HCT116 (cell line): ENCODE measurements at regions not wholly inside any gene's neighbourhood (a gene's known extent, or its start where the extent isn't known, plus 50 kb on each side); places are given as distances from the start of the nearest gene placed in this dataset.

Experiments
- ATAC-seq: fragments of 200-7000 bp; cut with Tn5 transposase; 2 replicates; pipeline ENCODE4 v1.9.1; 2020; ENCODE audit warnings: mild to moderate bottlenecking, moderate library complexity
- BruUV-seq: library from RNA; stranded (reverse); fragments of 400-500 nt; replicated peaks from 2 replicates; lab custom pipeline; 2021; lab: Mats Ljungman, UMichigan
- CTCF ChIA-PET: fragments of 300-600 bp; sonication (Branson Sonifier 250); formaldehyde crosslinking; loops from one replicate; lab custom pipeline; 2021; ENCODE audit warnings: antibody characterized with exemption; lab: Charles Lee
- POLR2A ChIA-PET: fragments of 300-600, 350-600 bp; sonication (Branson Sonifier 250); formaldehyde crosslinking; loops from one replicate; lab custom pipeline; 2021; ENCODE audit warnings: antibody characterized with exemption; lab: Charles Lee
- RAD21 ChIA-PET, 2 experiments: fragments of 300-600 bp; sonication (Branson Sonifier 250); formaldehyde crosslinking; loops; one replicate each; lab custom pipeline; 2023; ENCODE audit warnings: low total read pairs in 2 of 2; ENCODE audit not compliant: uncharacterized antibody in 2 of 2, unreplicated experiment in 2 of 2, low non-redundant PET in 1 of 2; lab: Charles Lee
- DNase-seq: peaks from one replicate; pipeline ENCODE4 v3.0.0-alpha.2; 2010; ENCODE audit warnings: low read depth, low spot score
- H2AFZ ChIP-seq: fragments of 200-600 bp; shearing (Covaris generic), sonication (generic); 2 replicates; pipeline ENCODE4 v1.6.1; 2017; ENCODE audit warnings: low read depth, mixed run types, mixed read lengths, antibody characterized with exemption, low read length; ENCODE audit not compliant: poor library complexity, severe bottlenecking
- H3K27ac ChIP-seq: 2 replicates; pipeline ENCODE4 v1.5.1; 2012; ENCODE audit warnings: low read depth, low read length
- H3K27me3 ChIP-seq: fragments of 200-600 bp; sonication (generic); 2 replicates; pipeline ENCODE4 v1.6.1; 2016; ENCODE audit warnings: mixed run types, low read length, mixed read lengths; ENCODE audit not compliant: insufficient read depth
- H3K36me3 ChIP-seq, 2 experiments: fragments of 200-500 bp in 1 of 2; fragments of 200-600 bp in 1 of 2; sonication (Bioruptor generic) in 1 of 2; sonication (generic) in 1 of 2; 2 replicates each; pipeline versions ENCODE4 v1.5.1 to v1.6.1; 2014 to 2016; ENCODE audit warnings: low read length in 2 of 2, inconsistent platforms in 1 of 2, mixed read lengths in 1 of 2, mixed run types in 1 of 2; ENCODE audit not compliant: insufficient read depth in 2 of 2, control insufficient read depth in 1 of 2
- H3K4me1 ChIP-seq, 2 experiments: fragments of 200-600 bp in 1 of 2; sonication (generic) in 1 of 2; 2 replicates each; pipeline versions ENCODE4 v1.5.1 to v1.6.1; 2012 to 2017; ENCODE audit warnings: low read length in 2 of 2, inconsistent platforms in 1 of 2, mild to moderate bottlenecking in 1 of 2, mixed read lengths in 1 of 2, mixed run types in 1 of 2, moderate library complexity in 1 of 2; ENCODE audit not compliant: insufficient read depth in 2 of 2, control insufficient read depth in 1 of 2
- H3K4me2 ChIP-seq: fragments of 200-600 bp; sonication (generic); 2 replicates; pipeline ENCODE4 v1.6.1; 2017; ENCODE audit warnings: mixed run types, low read length, mixed read lengths
- H3K4me3 ChIP-seq, 2 experiments: fragments of 200-600 bp in 1 of 2; sonication (generic) in 1 of 2; replicated peaks in 1 of 2; 2 replicates each; pipeline ENCODE4 v1.5.1; 2011 to 2016; ENCODE audit warnings: low read length in 2 of 2, control low read depth in 1 of 2, low read depth in 1 of 2, mild to moderate bottlenecking in 1 of 2, mixed read lengths in 1 of 2, mixed run types in 1 of 2
- H3K79me2 ChIP-seq: fragments of 200-600 bp; sonication (generic); 2 replicates; pipeline ENCODE4 v1.6.1; 2017; ENCODE audit warnings: mild to moderate bottlenecking, mixed run types, low read length, moderate library complexity, mixed read lengths; ENCODE audit not compliant: insufficient read depth
- H3K9ac ChIP-seq: fragments of 200-600 bp; sonication (generic); 2 replicates; pipeline ENCODE4 v1.6.1; 2016; ENCODE audit warnings: low read length, mixed read lengths
- H3K9me2 ChIP-seq: fragments of 200-600 bp; sonication (generic), shearing (Covaris generic); 2 replicates; pipeline ENCODE4 v1.6.1; 2017; ENCODE audit warnings: mixed run types, mild to moderate bottlenecking, moderate library complexity; ENCODE audit not compliant: insufficient read depth
- H3K9me3 ChIP-seq, 2 experiments: fragments of 200-500 bp in 1 of 2; fragments of 200-600 bp in 1 of 2; sonication (Bioruptor generic) in 1 of 2; sonication (generic) in 1 of 2; 2 replicates each; pipeline ENCODE4 v1.6.1; 2014 to 2017; ENCODE audit warnings: low read length in 2 of 2, mixed read lengths in 2 of 2, inconsistent platforms in 1 of 2, low read depth in 1 of 2, mild to moderate bottlenecking in 1 of 2, mixed run types in 1 of 2, moderate library complexity in 1 of 2; ENCODE audit not compliant: control insufficient read depth in 1 of 2, insufficient read depth in 1 of 2
- H4K20me1 ChIP-seq: fragments of 200-600 bp; sonication (generic), shearing (Covaris generic); 2 replicates; pipeline ENCODE4 v1.6.1; 2017; ENCODE audit warnings: mixed run types, mild to moderate bottlenecking, moderate library complexity; ENCODE audit not compliant: insufficient read depth
- CBX3 ChIP-seq: IDR thresholded peaks from 2 replicates; pipeline ENCODE4 v1.6.1; 2012; ENCODE audit warnings: low read depth
- CEBPB ChIP-seq: IDR thresholded peaks from 2 replicates; pipeline ENCODE4 v1.6.1; 2012; ENCODE audit warnings: low read depth
- EGR1 ChIP-seq: IDR thresholded peaks from 2 replicates; pipeline ENCODE4 v1.6.1; 2012; ENCODE audit warnings: low read depth
- ELF1 ChIP-seq: IDR thresholded peaks from 2 replicates; pipeline ENCODE4 v1.6.1; 2012; ENCODE audit warnings: low read depth, borderline replicate concordance
- EZH2 ChIP-seq: fragments of 200-600 bp; sonication (generic); IDR thresholded peaks from 2 replicates; pipeline ENCODE4 v1.6.1; 2017; ENCODE audit warnings: antibody characterized with exemption, mixed run types
- EZH2phosphoT487 ChIP-seq: fragments of 200-600 bp; IDR thresholded peaks from 2 replicates; pipeline ENCODE4 v1.6.1; 2018; ENCODE audit warnings: antibody characterized with exemption, borderline replicate concordance
- FOSL1 ChIP-seq: IDR thresholded peaks from 2 replicates; pipeline ENCODE4 v1.6.1; 2012; ENCODE audit warnings: low read depth
- JUND ChIP-seq: IDR thresholded peaks from 2 replicates; pipeline ENCODE4 v1.6.1; 2012
- POLR2AphosphoS5 ChIP-seq: IDR thresholded peaks from 2 replicates; pipeline ENCODE4 v1.6.1; 2011; ENCODE audit warnings: mild to moderate bottlenecking, low read depth, low read length, moderate library complexity
- RAD21 ChIP-seq: IDR thresholded peaks from 2 replicates; pipeline ENCODE4 v1.6.1; 2012; ENCODE audit warnings: low read depth, mild to moderate bottlenecking
- SIN3A ChIP-seq: IDR thresholded peaks from 2 replicates; pipeline ENCODE4 v1.6.1; 2012; ENCODE audit warnings: low read depth
- SRF ChIP-seq: IDR thresholded peaks from 2 replicates; pipeline ENCODE4 v1.6.1; 2012; ENCODE audit warnings: low read depth
- TCF7L2 ChIP-seq: IDR thresholded peaks from 2 replicates; pipeline ENCODE4 v1.7.0; 2011; ENCODE audit warnings: borderline replicate concordance, inconsistent platforms; ENCODE audit not compliant: insufficient read depth, insufficient read length; ENCODE audit errors: extremely low read depth
- ZFX ChIP-seq: fragments of 450-650 bp; IDR thresholded peaks from 2 replicates; pipeline ENCODE4 v1.6.1; 2017
- intact Hi-C: fragments of 100-400 bp; cut with micrococcal nuclease; formaldehyde crosslinking; loops from 2 replicates; pipeline ENCODE4 v1.10.0; 2022
- TF ChIP-seq, protein P1 (sequence below), 3 experiments: fragments of 200-600 bp in 1 of 3; sonication (generic) in 1 of 3; IDR thresholded peaks in 2 of 3; conservative IDR thresholded peaks in 1 of 3; 2 replicates each; pipeline ENCODE4 v1.5.1; 2012 to 2017; ENCODE audit warnings: low read depth in 2 of 3, low read length in 2 of 3, antibody characterized with exemption in 1 of 3, borderline replicate concordance in 1 of 3, control low read depth in 1 of 3, mild to moderate bottlenecking in 1 of 3, mixed read lengths in 1 of 3, mixed run types in 1 of 3, moderate library complexity in 1 of 3; ENCODE audit not compliant: insufficient read depth in 1 of 3
- TF ChIP-seq, protein P2 (sequence below): IDR thresholded peaks from 2 replicates; pipeline ENCODE4 v1.6.1; 2012
- TF ChIP-seq, protein P3 (sequence below): IDR thresholded peaks from 2 replicates; pipeline ENCODE4 v1.6.1; 2012; ENCODE audit warnings: low read depth
- TF ChIP-seq, protein P4 (sequence below): IDR thresholded peaks from 2 replicates; pipeline ENCODE4 v1.6.1; 2011; ENCODE audit warnings: mild to moderate bottlenecking, low read length, moderate library complexity; ENCODE audit not compliant: insufficient replicate concordance; ENCODE audit errors: extremely low read depth

DNA sequence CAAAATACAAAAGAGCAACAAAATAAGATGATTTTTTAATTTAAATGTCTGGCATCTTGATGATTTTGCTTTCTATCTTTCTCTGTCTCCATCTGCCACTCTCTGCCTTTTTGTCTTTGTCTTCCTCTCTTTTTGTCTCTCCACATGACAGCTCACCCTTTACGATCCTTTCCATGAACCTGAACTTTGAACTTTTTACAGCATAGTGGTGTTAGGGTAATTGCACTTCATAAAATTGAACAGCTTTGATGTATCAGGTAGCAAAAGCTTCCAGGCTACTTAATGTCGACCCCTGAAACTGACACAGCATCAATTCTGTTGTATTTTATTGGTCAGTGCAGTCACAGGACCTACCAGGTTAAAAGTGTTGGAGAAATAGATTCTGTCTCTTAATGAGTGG is 1517.0 kb downstream of the ADGRL3 start:
- intact Hi-C loops, result no loop called here
- H3K4me3 ChIP-seq, result no peak overlapping the region
- H3K9me2 ChIP-seq, result no peaks in the 10 kb centered on the region
- no peak for DNase-seq
- POLR2A ChIA-PET, result no interaction called here
- H3K36me3 ChIP-seq, result no peaks in the 10 kb centered on the region
- H4K20me1 ChIP-seq, result no peaks in the 10 kb centered on the region
- no TSS peak for BruUV-seq
- peaks cover 6 to 15% of the 10 kb centered on the region in 2 experiments; a peak in 3 of 4 replicates for H3K9me3 ChIP-seq
- no peak overlapping the region for H3K4me2 ChIP-seq
- H3K79me2 ChIP-seq, result no peaks in the 10 kb centered on the region
- no peak overlapping the region for H3K9ac ChIP-seq
- H3K27ac ChIP-seq, result no peak overlapping the region
- CTCF ChIA-PET, result no interaction called here
- ATAC-seq, result no peak
- H2AFZ ChIP-seq, result no peak overlapping the region
- TF ChIP-seq, protein P1, sequence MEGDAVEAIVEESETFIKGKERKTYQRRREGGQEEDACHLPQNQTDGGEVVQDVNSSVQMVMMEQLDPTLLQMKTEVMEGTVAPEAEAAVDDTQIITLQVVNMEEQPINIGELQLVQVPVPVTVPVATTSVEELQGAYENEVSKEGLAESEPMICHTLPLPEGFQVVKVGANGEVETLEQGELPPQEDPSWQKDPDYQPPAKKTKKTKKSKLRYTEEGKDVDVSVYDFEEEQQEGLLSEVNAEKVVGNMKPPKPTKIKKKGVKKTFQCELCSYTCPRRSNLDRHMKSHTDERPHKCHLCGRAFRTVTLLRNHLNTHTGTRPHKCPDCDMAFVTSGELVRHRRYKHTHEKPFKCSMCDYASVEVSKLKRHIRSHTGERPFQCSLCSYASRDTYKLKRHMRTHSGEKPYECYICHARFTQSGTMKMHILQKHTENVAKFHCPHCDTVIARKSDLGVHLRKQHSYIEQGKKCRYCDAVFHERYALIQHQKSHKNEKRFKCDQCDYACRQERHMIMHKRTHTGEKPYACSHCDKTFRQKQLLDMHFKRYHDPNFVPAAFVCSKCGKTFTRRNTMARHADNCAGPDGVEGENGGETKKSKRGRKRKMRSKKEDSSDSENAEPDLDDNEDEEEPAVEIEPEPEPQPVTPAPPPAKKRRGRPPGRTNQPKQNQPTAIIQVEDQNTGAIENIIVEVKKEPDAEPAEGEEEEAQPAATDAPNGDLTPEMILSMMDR (IDR thresholded peaks at IDR 0.05 in 2 of 3, conservative IDR thresholded peaks at IDR 0.05 in 1 of 3; ENCODE audit: borderline replicate concordance in 1 of 3, insufficient read depth in 1 of 3, low read depth in 2 of 3, low read length in 2 of 3), result no peak
- TF ChIP-seq EGR1 (no peak), FOSL1 (no peak), CEBPB (no peak), SIN3A (no peak), CBX3 (no peak), ELF1 (no peak), JUND (no peak), EZH2 (no peak), POLR2AphosphoS5 (no peak), SRF (no peak), RAD21 (no peak), EZH2phosphoT487 (no peak), TCF7L2 (no peak), ZFX (no peak)
- TF ChIP-seq, protein P2, sequence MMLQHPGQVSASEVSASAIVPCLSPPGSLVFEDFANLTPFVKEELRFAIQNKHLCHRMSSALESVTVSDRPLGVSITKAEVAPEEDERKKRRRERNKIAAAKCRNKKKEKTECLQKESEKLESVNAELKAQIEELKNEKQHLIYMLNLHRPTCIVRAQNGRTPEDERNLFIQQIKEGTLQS, result no peak
- TF ChIP-seq, protein P3, sequence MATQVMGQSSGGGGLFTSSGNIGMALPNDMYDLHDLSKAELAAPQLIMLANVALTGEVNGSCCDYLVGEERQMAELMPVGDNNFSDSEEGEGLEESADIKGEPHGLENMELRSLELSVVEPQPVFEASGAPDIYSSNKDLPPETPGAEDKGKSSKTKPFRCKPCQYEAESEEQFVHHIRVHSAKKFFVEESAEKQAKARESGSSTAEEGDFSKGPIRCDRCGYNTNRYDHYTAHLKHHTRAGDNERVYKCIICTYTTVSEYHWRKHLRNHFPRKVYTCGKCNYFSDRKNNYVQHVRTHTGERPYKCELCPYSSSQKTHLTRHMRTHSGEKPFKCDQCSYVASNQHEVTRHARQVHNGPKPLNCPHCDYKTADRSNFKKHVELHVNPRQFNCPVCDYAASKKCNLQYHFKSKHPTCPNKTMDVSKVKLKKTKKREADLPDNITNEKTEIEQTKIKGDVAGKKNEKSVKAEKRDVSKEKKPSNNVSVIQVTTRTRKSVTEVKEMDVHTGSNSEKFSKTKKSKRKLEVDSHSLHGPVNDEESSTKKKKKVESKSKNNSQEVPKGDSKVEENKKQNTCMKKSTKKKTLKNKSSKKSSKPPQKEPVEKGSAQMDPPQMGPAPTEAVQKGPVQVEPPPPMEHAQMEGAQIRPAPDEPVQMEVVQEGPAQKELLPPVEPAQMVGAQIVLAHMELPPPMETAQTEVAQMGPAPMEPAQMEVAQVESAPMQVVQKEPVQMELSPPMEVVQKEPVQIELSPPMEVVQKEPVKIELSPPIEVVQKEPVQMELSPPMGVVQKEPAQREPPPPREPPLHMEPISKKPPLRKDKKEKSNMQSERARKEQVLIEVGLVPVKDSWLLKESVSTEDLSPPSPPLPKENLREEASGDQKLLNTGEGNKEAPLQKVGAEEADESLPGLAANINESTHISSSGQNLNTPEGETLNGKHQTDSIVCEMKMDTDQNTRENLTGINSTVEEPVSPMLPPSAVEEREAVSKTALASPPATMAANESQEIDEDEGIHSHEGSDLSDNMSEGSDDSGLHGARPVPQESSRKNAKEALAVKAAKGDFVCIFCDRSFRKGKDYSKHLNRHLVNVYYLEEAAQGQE, result no peak
- TF ChIP-seq, protein P4, sequence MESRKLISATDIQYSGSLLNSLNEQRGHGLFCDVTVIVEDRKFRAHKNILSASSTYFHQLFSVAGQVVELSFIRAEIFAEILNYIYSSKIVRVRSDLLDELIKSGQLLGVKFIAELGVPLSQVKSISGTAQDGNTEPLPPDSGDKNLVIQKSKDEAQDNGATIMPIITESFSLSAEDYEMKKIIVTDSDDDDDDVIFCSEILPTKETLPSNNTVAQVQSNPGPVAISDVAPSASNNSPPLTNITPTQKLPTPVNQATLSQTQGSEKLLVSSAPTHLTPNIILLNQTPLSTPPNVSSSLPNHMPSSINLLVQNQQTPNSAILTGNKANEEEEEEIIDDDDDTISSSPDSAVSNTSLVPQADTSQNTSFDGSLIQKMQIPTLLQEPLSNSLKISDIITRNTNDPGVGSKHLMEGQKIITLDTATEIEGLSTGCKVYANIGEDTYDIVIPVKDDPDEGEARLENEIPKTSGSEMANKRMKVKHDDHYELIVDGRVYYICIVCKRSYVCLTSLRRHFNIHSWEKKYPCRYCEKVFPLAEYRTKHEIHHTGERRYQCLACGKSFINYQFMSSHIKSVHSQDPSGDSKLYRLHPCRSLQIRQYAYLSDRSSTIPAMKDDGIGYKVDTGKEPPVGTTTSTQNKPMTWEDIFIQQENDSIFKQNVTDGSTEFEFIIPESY, result no peak
- TF ChIP-seq, all 23 proteins: peak for 0
- Histone ChIP-seq H3K4me1 (no peaks in the 10 kb centered on the region), H3K27me3 (no peaks in the 10 kb centered on the region)
- RAD21 ChIA-PET, result no interaction called here
